NCI-H69 (cell line): ENCODE measurements at regions not wholly inside any gene's neighbourhood (a gene's known extent, or its start where the extent isn't known, plus 50 kb on each side); places are given as distances from the start of the nearest gene placed in this dataset.
"Not testable (repeated sequence)": the region's sequence is repeated elsewhere in the genome, so short reads cannot be mapped to it uniquely, and the experiment has no call there.

Experiments used
- DNase-seq: peaks from one replicate; lab custom pipeline; 2025; lab: John Stamatoyannopoulos, UW

- no peak for DNase-seq
Observed at GRCh38 chr3:118075873-118076272, 958.8 kb downstream of the IGSF11 start.

DNA sequence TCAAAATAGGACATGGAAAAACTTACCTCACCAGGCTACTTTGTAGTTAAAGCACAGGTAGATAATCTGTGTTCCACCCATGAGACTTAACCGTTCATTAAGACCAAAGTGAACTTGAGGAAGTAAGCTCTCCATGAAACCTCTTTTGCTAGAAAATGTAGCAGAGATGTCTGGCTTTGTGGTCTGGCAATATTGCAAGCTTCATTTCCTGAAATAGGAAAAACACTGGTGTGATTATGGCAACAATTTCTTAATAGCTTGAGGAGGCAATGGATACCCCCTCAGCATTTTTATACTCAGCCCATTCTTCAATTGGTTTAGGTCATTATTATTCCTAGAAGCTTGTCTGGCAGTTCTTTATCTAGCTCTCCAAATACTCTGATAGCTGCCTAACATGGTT lies 957.3 kb downstream of the IGSF11 start:
- no peak for DNase-seq

GRCh38 chr3:118080889-118081288 lies 953.8 kb downstream of the IGSF11 start:
- no peak for DNase-seq

DNA sequence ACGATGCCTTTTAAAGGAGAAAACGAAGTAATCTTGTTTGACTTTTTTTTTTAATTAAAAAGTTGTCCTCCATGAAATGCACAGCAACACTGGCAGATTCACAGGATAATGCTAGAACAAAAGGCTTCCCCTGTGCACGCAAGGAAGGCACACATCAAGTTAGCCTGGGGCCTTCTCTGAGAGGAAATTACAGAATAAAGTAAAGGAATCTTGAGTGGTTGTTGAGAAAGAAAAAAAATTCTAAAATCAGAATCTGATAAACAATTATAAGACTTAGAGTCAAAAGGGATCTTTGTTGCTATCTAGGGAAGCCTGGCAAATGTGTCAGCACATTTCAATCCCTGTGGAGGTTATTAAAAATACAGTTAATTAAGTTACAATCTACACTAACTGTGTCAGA lies 946.0 kb downstream of the IGSF11 start:
- no peak for DNase-seq

GRCh38 chr3:118089563-118089962 lies 945.1 kb downstream of the IGSF11 start:
- DNase-seq = no peak

GRCh38 chr3:118097226-118097625 lies 937.4 kb downstream of the IGSF11 start:
- DNase-seq = no peak

DNA sequence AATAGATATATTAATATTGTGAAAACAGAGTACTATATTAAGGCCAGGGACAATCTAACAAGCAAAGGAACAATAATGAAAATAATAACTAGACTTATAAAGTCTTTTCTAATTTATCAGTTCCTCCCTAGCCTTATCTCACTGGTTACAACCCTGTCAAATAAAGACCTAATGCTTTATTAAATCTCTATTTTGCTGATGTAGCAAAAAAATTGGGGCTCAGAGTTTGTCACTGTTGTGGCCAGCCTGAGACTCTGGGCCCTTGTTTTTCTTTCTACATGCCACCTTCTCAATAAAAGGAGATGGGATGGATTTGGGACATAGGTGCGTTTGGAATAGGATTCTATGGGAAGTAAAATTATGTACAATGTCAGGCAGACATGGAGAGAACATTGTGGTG lies 937.0 kb downstream of the IGSF11 start:
- no peak for DNase-seq

DNA sequence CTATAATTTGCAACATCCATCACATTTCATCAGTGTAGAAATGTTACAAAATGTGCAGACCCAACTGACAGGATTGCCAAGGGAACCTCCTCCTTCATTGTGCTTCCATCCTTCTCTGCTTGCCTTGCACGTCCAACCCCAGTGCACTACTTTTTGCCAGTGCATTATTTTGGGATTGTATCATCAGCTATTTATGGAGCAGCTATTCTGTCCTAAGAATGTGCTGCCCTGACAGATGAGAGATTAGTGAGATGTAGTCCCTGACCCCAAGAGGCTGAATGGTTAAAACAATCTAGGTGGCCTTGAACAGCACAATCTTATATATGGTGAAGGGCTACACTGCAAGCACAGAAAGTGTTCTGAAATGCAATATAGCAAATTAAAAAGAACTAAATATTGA lies 935.8 kb downstream of the IGSF11 start:
- no peak for DNase-seq

DNA sequence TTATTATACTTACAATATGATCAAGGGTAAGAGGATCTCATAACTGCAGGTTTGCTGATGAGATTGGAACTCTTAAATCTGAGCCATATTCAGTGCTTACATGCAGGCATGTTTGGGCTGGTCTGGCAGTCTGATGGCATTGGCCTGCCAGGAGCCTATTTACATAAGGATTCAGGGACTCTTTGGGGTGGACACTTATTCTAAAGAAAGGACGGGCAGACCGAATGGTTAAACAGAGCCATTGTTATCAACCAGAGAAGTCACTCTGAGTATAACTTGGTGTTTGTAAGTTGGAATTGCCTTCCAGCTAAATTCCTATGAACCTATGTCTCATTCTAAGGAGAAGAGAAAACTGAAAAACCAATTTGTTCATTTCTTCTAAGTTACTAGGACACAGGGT lies 932.8 kb downstream of the IGSF11 start:
- DNase-seq = no peak

DNA sequence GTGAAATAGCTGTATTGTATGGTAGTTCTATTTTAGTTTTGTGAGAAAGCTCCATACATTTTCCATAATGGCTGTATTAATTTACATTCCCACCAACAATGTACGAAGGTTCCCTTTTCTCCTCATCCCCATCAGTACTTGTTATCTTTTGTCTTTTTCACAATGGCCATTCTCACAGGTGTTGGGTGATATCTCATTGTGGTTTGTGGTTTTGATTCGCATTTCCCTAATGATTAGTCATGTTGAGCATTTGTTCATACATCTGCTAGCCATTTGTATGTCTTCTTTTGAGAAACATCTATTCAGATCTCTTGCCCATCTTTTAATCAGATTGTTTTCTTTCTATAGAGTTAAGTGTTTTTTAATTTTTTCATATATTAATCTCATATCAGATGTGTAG lies 931.9 kb downstream of the IGSF11 start:
- DNase-seq = no peak

DNA sequence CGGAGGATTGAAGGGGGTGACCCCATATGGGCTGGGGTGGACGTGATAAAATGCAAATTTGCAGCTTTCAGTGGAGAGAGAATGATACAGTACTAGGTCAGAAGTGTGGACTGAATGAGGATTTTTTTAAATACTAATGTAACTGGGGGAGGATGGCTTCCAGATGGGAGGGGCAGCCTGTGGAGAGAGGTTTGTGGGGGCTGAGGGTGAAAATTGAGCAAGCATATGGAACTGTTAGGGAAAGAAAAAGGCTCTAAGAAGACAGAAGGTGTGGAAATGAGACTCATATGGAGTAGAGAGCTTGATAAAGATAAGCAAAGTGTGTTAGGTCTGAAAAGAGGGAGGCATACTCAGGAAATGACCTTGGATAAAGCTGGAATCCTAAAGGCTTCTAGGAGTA lies 926.4 kb downstream of the IGSF11 start:
- DNase-seq = no peak

DNA sequence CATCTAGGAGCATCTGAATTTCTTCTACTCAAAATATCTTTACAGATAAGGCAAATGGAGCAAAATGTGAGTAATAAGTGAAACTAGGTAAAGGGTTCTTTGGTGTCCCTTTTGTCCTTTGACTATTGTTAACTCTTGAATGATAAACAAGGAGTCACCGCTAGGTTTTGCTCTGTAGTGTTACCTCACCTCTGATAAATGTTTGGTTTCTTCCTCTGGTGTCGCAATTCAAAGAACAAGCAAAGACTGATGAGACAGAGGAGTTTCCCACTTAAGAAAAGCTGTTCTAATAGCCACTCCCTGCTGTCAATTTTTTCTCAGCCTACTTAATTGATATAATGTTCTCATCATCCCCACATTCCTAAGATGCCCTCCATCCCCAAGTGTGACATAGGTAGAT lies 925.9 kb downstream of the IGSF11 start:
- DNase-seq = no peak

- no peak for DNase-seq
Observed at GRCh38 chr3:118110211-118110610, 924.4 kb downstream of the IGSF11 start.

DNA sequence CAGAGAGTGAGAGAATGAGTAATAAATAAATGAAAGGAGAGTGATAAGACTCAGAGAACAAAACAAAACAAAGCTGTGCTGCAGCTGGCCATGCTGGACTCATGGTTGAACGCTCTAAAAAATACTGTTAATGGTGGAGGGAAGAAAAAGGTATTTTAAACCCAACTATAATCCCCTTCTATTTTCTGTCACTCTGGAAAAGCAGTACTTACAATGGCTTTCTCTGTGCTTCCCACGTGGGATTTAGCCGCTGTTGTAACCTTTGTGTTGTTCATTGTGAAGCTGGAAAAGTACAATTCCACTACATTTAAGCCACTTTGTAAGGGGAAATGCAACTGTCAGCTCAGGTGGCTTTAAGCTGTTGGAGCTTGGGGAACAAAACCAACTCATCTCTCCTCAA lies 917.7 kb downstream of the IGSF11 start:
- DNase-seq = no peak

DNA sequence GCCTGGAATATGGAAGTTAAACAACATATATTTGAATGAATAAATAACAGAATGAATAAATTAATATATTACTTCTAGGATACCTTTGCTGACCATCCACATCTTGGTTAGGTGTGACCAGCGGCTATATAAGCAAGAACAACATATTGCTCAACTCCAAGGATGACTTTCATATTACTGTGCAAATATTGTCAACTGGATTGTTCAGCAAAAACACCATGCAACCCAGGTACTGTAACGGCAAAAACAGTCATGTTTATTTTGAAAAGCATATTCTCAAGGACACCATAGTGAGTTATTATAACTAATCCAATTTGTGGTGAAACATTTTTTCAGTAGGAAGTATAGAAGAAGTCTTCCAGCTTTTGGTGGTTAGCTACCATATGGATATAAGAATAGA lies 907.9 kb downstream of the IGSF11 start:
- no peak for DNase-seq

DNA sequence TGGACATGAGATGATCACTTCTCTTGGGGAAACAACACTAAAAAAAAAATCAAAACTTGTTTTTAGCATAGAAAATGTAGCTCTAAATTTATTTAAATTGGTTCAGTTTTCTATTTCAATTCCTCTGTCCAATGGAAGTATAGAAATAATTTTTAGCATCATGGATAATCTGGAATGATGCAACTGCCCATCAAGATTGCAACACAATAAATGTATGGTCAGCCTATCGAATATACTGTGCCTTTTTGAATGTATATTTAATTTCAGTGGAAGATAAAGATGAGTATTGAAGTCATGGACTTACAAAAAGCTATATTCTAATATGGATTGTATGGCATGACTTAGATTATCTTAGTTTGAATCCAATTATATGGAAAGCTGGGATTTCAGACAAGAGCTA lies 906.7 kb downstream of the IGSF11 start:
- no peak for DNase-seq

DNA sequence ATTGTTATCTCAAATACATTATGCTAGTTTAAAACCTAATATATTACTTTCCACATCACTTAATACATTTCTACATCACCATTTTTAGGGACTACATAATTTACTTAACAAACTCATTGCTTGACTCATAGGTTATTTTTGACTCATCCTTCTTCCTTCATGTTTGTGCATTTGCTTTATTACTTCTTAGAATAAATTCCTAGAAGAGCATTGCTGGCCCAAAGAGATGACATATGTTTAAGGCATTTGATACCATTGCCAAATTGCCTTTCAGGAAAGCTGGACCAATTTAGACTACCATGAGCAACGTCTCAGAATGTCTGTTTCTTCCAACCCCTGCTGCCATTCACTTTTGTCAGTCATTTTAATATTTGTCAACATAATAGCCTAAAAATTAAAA lies 905.8 kb downstream of the IGSF11 start:
- DNase-seq = no peak

DNA sequence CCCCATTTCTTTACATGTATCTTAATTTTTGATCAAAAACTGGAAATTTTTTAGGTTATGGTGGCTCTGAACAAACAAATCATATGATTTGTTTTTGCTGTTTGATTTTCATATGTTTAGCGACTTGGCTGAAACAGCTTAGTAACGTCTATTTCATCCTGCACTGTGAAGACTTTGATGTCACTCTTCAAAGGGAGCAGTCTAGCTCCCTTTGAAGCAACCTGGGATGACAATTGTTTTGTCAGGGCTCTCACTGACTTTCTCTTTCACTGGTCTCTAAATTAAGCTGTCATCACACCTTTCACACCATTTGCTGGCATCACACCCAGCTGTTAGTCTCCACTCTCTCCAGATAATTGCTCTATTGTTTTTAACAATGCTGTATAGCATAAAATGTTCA lies 896.9 kb downstream of the IGSF11 start:
- DNase-seq = no peak

DNA sequence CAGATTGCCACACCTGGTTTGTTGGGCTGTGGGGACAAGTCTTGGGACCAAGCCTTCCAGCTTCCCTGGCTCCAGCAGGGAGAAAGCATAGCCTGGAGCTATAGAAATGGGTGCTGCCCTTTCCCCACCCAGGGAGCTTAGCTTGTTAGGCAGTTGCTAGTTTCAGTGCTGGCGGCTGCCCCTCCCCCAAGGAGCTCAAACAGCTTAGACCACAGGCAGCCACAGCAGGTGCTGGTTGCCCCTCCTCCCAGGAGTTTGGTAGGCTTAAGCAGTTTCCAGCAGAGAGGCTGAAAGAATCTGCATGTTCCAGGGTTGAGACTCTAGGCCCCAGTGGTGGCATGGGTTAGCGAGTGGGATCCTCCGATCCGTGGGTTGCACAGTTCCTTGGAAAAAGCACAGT lies 889.7 kb downstream of the IGSF11 start:
- DNase-seq = no peak

DNA sequence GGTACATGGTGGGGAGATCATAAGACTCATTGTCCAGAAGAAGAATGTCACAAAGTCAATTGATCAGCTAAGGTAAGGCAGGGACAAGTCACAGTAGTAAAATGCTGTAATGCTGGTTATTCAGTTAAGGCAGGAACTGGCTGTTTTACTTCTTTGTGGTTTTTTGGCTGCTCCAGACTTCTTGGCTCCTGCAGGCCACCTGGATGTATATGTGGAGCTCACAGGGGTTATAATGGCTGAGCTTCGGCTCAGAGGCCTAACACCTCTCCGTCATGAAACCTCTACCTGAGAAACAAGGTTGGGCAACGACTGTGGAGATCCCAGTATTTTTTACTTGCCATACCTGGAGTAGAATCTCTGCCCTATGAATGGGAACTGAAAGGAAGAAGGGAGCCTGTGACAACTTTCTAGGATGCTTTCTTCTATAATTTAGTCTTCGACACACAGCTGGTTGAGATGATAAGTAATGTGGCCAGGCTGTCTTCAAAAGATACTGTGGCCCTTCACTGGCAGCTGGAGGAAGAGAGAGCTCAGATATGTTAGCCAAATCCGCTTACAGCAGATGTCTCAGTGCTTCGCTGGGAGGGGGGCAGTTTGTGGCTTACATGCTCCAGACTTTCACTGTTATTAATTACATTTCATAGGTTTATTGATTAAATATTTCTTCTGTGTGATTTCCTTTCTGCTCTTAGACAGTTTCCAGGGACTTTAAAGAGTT lies 887.8 kb downstream of the IGSF11 start:
- DNase-seq = no peak

DNA sequence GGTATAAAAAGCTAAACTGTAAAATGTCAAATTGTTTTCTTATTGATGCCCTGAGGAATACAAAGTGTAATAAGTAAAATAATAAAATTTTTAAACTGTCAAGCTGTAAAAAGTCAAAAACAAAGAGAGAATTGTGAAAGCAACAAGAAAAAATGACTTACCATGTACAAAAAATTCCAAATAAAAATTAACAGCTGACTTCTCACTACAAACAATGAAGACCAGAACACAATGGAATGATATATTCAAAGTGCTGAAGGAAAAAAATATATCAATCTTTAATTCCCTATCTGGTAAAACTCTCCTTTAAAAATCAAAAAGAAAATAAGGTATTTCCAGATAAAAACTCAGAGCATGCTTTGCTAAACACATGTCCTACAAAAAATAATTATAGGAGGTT lies 883.5 kb downstream of the IGSF11 start:
- no peak for DNase-seq

- DNase-seq = not testable (repeated sequence)
Observed at GRCh38 chr3:118162627-118163588, 871.7 kb downstream of the IGSF11 start.

- no peak for DNase-seq
Observed at GRCh38 chr3:118165413-118165812, 869.2 kb downstream of the IGSF11 start.
